ENCODE measurements at regions not wholly inside any gene's neighbourhood (a gene's known extent, or its start where the extent isn't known, plus 50 kb on each side); places are given as distances from the start of the nearest gene placed in this dataset.

DNA sequence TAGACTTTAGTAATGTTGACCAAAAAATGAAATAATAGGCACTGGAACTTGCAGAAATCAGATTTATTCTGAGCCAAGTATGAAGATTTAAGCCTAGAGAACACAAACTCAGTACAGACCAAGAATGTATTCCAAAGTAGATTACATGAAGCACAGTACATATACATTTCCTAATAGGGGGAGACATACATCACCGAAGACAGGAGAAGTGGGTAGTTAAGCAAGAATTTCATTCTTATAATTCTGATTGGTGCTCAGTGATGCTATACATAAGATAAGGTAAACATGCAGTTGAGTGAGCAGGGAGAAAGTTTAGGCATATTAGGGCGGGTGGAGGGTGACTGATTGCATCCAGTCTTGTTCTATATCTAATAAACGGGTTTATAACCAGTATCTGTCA lies 2218.8 kb downstream of the PCDH9 start:
- TF ChIP-seq POLR2A (IDR thresholded peaks at IDR 0.05) (no peak), CTCF (IDR thresholded peaks at IDR 0.05) (no peak)
